ENCODE measurements at regions not wholly inside any gene's neighbourhood (a gene's known extent, or its start where the extent isn't known, plus 50 kb on each side); places are given as distances from the start of the nearest gene placed in this dataset.

GRCh38 chr3:43783987-43784639, 93.4 kb downstream of the ABHD5 start:
- no peak for TF ChIP-seq CTCF (IDR thresholded peaks at IDR 0.05 in 4 of 5, conservative IDR thresholded peaks at IDR 0.05 in 1 of 5)
- no peak for TF ChIP-seq POLR2A (IDR thresholded peaks at IDR 0.05)

Measured in gastrocnemius medialis (tissue), 4 donors.